HG02588 (cell line): ENCODE measurements at regions not wholly inside any gene's neighbourhood (a gene's known extent, or its start where the extent isn't known, plus 50 kb on each side); places are given as distances from the start of the nearest gene placed in this dataset.
"Not testable (repeated sequence)": the region's sequence is repeated elsewhere in the genome, so short reads cannot be mapped to it uniquely, and the experiment has no call there.

Experiments used
- ATAC-seq: cut with Tn5 transposase; IDR thresholded peaks from one replicate; pipeline ENCODE4 v1.9.1; 2021; ENCODE audit warnings: mild to moderate bottlenecking, moderate library complexity; ENCODE audit not compliant: unreplicated experiment

- no peak for ATAC-seq
Measured at GRCh38 chr11:103716363-103716762, 320.1 kb upstream of the DDI1 start.

DNA sequence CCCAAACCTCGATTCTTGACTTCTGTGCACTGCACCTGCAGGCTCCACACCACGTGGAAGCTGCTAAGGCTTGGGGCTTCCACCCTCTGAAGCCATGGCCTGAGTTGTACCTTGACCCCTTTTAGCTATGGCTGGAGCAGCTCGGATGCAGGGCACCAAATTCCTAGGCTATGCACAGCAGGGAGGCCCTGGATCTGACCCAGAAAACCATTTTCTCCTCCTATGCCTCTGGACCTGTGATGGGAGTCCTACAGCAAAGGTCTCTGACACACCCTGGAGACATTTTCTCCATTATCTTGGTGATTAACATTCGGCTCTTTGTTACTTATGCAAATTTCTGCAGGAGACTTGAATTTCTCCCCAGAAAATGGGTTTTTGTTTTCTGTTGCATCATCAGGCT lies 309.2 kb upstream of the DDI1 start:
- no peak for ATAC-seq

- ATAC-seq: no peak
Measured at GRCh38 chr11:103729617-103730016, 306.8 kb upstream of the DDI1 start.

DNA sequence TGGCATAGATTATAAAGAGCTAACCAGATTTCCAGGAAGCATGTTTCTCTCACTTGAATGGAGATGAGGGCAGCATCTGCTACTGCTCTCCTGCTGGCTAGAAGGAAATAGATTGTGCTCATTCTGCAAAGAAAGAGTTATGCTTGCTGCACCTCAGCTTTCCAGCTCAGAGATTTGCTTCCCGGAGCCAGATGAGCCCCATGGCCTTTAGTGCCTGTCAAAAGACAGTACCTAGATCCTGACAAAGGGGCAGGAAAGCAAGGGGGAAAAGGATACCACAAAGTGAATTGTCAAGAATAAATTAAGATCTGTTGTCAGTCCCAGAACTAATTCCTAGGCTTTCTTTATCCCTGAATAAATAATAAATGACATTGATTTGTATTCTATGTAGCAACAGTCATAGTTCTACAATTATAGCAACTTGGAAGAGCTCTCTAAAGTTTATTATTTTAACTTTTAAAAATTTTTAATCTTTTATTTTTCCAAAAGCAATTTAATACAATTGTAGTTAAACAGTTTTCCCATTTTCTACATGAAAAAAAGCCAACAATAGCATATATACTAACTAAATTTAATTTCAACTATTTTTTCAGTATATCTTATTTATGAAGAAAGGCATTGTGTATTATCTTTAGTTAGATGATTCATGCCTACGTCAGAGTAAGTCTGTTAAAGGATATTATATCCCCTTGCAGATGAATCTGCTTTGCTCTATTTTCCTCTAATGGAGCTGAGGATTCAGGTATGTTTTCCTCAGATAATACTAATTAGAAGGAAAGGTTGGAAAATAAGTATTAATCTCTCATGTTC lies 306.1 kb upstream of the DDI1 start:
- ATAC-seq: no peak

- no peak for ATAC-seq
Measured at GRCh38 chr11:103731670-103732069, 304.8 kb upstream of the DDI1 start.

DNA sequence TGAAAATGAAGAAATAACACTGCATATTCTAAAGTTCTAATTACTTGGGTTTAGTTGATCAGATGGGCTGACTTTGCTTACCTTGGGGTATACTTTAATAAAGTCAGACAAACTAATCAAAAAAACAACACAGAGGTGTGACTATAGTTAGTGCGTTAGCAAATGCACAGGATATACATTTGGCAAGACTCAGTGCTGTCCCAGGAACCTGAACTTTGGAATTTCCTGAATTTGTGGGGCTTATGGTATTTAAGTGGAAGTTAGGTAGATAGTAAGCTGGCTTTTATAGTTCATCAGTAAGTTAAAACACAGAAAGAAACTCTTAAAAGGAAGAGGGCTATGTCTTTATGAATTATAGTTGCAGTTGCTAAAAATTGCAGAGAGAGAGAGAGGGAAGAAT lies 302.6 kb upstream of the DDI1 start:
- ATAC-seq: no peak

- no peak for ATAC-seq
Measured at GRCh38 chr11:103735497-103736032, 300.9 kb upstream of the DDI1 start.

DNA sequence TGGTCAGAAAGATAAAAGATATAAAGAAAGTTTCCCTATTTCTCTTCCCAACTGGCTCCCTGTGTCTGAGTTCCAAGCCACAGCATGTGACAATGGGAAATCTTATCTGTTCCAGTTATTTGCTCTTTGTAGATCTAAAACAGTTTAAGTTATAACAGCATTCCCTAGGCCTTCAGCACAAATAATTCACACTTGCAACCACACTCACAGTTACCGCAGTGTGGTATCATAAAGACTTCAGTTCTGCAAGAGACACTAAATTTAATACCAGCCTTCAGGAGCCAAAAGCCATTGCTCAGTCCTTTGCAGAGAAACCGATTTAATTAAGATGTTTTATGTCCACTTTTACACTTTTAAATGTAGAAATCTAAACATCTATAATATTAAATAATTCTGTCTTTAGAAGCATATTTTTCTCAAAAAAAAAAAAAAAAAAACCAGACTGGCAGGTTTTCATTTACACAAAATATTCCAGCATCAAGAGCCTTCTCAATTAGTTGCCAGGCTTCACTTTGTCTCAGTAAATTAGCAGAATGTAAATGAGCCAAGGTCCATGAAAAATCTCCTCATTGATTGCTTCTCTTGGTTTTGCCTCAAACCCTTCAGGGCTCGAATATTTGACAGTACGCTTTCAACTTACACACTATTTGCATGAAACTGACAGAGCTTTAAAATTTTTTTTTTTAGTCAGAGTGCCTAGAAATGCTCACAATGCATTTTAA lies 300.0 kb upstream of the DDI1 start:
- ATAC-seq: no peak

GRCh38 chr11:103737037-103737622 lies 299.3 kb upstream of the DDI1 start:
- no peak for ATAC-seq

DNA sequence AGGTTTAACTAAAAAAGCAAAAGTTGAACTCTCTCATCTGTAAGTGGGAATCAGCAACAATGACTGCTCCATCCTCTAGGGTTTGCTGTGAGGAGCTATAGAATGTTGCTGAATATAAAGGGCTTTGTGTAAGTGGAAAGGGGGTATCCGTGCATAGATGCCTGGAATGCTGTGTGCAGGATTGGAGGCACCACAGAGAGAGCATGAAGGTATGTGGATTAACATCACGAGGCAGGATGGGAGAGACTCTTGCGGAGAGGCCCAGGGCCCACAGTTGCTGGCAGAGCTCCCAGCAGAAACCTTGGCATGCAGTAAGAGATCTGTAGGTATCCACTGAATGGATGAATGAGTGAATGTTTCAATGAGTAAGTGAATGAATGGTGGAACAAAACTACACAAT lies 298.7 kb upstream of the DDI1 start:
- ATAC-seq: no peak

DNA sequence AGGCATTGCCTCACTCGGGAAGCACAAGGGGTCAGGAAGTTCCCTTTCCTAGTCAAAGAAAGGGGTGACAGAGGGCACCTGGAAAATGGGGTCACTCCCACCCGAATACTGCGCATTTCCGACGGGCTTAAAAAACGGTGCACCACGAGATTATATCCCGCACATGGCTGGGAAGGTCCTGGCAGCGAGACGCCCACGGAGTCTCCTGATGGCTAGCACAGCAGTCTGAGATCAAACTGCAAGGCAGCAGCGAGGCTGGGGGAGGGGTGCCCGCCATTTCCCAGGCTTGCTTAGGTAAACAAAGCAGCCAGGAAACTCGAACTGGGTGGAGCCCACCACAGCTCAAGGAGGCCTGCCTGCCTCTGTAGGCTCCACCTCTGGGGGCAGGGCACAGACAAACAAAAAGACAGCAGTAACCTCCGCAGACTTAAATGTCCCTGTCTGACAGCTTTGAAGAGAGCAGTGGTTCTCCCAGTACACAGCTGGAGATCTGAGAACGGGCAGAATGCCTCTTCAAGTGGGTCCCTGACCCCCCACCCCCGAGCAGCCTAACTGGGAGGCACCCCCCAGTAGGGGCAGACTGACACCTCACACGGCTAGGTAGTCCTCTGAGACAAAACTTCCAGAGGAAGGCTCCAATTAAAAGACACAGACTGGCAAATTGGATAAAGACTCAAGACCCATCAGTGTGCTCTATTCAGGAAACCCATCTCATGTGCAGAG lies 297.2 kb upstream of the DDI1 start:
- ATAC-seq: not testable (repeated sequence)

- peak; percentile 76 for ATAC-seq
Measured at GRCh38 chr11:103744496-103745153, 291.8 kb upstream of the DDI1 start.

DNA sequence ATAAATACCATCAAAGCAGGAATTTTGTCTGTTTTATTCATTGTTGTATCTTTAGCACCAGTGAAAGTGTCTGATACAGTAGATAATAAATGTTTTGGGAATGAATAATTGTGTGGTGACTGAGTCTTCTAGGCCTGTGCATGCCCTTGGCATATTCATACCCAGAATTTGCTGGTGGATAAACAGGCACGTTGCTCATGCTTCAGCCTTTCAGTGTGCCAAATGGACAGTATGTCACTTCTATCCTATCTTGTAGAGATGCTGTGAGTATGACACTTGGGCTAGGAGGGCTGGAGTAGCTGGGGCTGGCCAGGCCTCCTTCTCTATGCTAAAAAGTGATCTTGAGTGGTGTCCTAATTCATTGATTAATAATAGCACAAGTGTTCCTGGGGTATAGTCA lies 287.3 kb upstream of the DDI1 start:
- ATAC-seq: no peak

- no peak for ATAC-seq
Measured at GRCh38 chr11:103768816-103769215, 267.6 kb upstream of the DDI1 start.

DNA sequence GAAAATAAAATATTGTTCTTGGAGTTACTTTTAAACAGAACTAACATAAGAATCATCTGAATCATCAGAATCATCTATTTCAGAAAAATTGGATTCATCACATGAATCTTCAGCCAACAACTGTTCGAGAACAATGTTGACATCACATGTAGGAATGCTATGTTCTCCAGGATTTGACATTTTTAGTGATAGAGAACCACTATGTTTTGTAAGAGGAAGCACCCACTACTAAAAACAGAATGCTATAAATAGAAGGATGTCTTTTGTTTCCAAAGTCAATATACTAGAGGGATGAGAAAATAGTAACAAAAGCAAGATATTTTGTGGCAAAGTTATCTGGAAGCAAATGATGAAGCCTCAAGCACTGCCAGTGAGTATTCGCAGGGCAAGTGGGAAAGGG lies 263.4 kb upstream of the DDI1 start:
- ATAC-seq: no peak

DNA sequence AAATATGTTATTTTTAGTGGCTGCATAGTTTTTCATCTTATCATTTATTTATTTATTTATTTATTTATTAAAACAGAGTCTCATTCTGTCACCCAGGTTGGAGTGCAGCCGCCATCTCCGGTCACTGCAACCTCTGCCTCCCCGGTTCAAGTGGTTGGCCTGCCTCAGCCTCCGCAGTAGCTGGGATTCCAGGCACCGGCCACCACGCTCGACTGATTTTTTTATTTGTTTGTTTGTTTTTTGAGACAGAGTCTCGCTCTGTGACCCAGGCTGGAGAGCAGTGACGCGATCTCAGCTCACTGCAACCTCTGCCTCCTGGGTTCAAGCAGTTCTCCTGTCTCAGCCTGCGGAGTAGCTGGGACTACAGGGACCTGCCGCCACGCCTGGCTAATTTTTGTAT lies 262.9 kb upstream of the DDI1 start:
- no peak for ATAC-seq

GRCh38 chr11:103779054-103779453 lies 257.4 kb upstream of the DDI1 start:
- no peak for ATAC-seq

- no peak for ATAC-seq
Measured at GRCh38 chr11:103789952-103790351, 246.5 kb upstream of the DDI1 start.

GRCh38 chr11:103792981-103793468 lies 243.4 kb upstream of the DDI1 start:
- no peak for ATAC-seq

DNA sequence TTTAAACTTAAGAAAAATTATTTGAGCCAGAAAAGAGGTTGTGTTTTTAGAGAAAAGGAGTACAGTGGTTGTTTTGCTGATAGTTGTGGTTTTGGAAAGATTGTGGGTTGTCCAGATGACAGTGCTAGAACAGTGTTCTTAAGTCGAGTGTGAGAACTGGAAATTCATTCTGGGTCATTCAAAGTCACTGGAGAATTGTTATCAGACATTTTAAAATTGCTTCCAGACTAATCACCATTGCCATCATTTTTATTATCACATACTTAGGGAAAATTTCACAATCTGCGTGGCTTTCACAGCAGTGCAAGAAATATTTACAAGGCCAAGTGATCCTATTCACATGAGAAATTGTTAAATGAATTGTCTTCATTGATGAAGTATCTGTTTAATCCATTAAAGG lies 242.2 kb upstream of the DDI1 start:
- ATAC-seq: no peak
